SK-N-MC (cell line): ENCODE measurements at regions not wholly inside any gene's neighbourhood (a gene's known extent, or its start where the extent isn't known, plus 50 kb on each side); places are given as distances from the start of the nearest gene placed in this dataset.

Source experiments
- EZH2 ChIP-seq: fragments of 200-600 bp; sonication (generic); IDR thresholded peaks from one replicate; pipeline ENCODE4 v1.6.1; 2017; ENCODE audit warnings: antibody characterized with exemption
- FOXP2 ChIP-seq: optimal IDR thresholded peaks from 2 replicates; pipeline ENCODE3; 2011; ENCODE audit warnings: mild to moderate bottlenecking, moderate library complexity; ENCODE audit not compliant: insufficient read depth; ENCODE audit errors: extremely low read length, control extremely low read depth
- POLR2AphosphoS5 ChIP-seq: IDR thresholded peaks from 2 replicates; pipeline ENCODE4 v1.6.1; 2012; ENCODE audit warnings: mild to moderate bottlenecking, low read depth, low read length, borderline replicate concordance

GRCh38 chr20:40617594-40617993, 71.4 kb downstream of the MAFB start:
- TF ChIP-seq EZH2 (no peak), POLR2AphosphoS5 (no peak), FOXP2 (no peak)
